ENCODE measurements at regions not wholly inside any gene's neighbourhood (a gene's known extent, or its start where the extent isn't known, plus 50 kb on each side); places are given as distances from the start of the nearest gene placed in this dataset.

DNA sequence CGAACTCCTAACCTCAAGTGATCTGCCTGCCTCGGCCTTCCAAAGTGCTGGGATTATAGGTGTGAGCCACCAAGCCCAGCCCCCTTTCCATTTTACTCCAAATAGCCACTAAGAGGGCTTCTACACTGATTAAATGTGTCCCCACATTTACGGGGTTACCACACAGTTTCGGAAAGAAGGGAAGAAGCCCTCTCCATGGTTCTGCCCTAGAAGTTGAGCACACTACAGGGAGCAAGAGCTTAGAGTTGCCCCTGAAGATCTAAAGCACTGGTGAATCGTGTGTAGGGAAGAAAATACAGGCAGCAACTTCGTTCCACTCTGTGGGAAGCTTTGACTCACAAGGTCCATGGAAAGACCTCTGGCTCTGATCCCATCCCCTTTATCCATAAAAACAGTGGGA, 133.0 kb upstream of the PRKCQ start:
- Histone ChIP-seq H3K56ac (ENCODE audit: insufficient read length, low read depth, low read length) (no peak overlapping the region), H2BK5ac (ENCODE audit: insufficient read length, low read length) (no peak overlapping the region), H4K91ac (ENCODE audit: insufficient read length, low read depth, low read length) (no peak overlapping the region), H3T11ph (ENCODE audit: low read length) (no peak overlapping the region), H3K79me2 (ENCODE audit: insufficient read depth, low read length) (no peaks in the 10 kb centered on the region), H2BK20ac (ENCODE audit: low read depth, low read length, poor library complexity, severe bottlenecking) (no peak overlapping the region), H3K79me1 (ENCODE audit: insufficient read depth, low read depth, low read length, poor library complexity, severe bottlenecking) (no peaks in the 10 kb centered on the region), H3K14ac (ENCODE audit: insufficient read depth, low read length) (no peak overlapping the region), H3K23me2 (ENCODE audit: insufficient read length, low read depth, low read length, poor library complexity, severe bottlenecking) (no peaks in the 10 kb centered on the region), H3K18ac (ENCODE audit: insufficient read length, low read depth, low read length) (no peak overlapping the region), H3K4me2 (ENCODE audit: insufficient read depth, insufficient read length, low read length) (no peak overlapping the region), H3K4ac (ENCODE audit: low read depth, low read length) (no peak overlapping the region), H3K9me3 (ENCODE audit: control insufficient read depth, low read depth, low read length) (no peaks in the 10 kb centered on the region), H2BK12ac (ENCODE audit: insufficient read length, low read depth, low read length) (no peak overlapping the region), H2AK5ac (ENCODE audit: insufficient read length, low read length) (no peak overlapping the region), H2BK120ac (ENCODE audit: low read depth, low read length, poor library complexity, severe bottlenecking) (no peak overlapping the region), H3K4me1 (ENCODE audit: insufficient read depth, low read length) (peaks cover 2% of the 10 kb centered on the region; the same call in 1 of the 2 replicates), H4K20me1 (ENCODE audit: control insufficient read depth, insufficient read depth, insufficient read length) (no peaks in the 10 kb centered on the region), H3K27me3 (ENCODE audit: insufficient read depth, low read length) (no peaks in the 10 kb centered on the region), H4K8ac (replicated peaks; ENCODE audit: insufficient read length, low read depth, low read length) (no peak overlapping the region), H2AFZ (ENCODE audit: low read length) (no peak overlapping the region), H3K27ac (ENCODE audit: insufficient read length, low read depth, low read length) (no peak overlapping the region), H2BK15ac (ENCODE audit: low read depth, low read length) (no peak overlapping the region), H4K5ac (ENCODE audit: insufficient read length, low read depth, low read length) (no peak overlapping the region), H3K23ac (ENCODE audit: insufficient read length, low read depth, low read length) (no peak overlapping the region), H3K9ac (ENCODE audit: extremely low read depth, insufficient read length, low read length) (no peak overlapping the region)
- DNase-seq = no peak
- Mint-ChIP-seq H3K9me3 (no peaks in the 10 kb centered on the region), H3K4me3 (no peak overlapping the region), H3K27ac (no peak overlapping the region), H3K27me3 (ENCODE audit: low read depth) (peaks cover 2% of the 10 kb centered on the region), H3K36me3 (ENCODE audit: insufficient read depth in 1 of 3, low read depth in 3 of 3) (no peaks in the 10 kb centered on the region), H3K4me1 (peaks cover 11% of the 10 kb centered on the region in 2 experiments)
- WGBS (ENCODE audit: extremely low coverage, insufficient read length, low lambda C conversion rate) = no CpG with 5 or more reads among the region's 6 CpGs
- TF ChIP-seq, protein P1, sequence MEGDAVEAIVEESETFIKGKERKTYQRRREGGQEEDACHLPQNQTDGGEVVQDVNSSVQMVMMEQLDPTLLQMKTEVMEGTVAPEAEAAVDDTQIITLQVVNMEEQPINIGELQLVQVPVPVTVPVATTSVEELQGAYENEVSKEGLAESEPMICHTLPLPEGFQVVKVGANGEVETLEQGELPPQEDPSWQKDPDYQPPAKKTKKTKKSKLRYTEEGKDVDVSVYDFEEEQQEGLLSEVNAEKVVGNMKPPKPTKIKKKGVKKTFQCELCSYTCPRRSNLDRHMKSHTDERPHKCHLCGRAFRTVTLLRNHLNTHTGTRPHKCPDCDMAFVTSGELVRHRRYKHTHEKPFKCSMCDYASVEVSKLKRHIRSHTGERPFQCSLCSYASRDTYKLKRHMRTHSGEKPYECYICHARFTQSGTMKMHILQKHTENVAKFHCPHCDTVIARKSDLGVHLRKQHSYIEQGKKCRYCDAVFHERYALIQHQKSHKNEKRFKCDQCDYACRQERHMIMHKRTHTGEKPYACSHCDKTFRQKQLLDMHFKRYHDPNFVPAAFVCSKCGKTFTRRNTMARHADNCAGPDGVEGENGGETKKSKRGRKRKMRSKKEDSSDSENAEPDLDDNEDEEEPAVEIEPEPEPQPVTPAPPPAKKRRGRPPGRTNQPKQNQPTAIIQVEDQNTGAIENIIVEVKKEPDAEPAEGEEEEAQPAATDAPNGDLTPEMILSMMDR (conservative IDR thresholded peaks at IDR 0.05) = no peak

Data from H9 (cell line).